ENCODE measurements at regions not wholly inside any gene's neighbourhood (a gene's known extent, or its start where the extent isn't known, plus 50 kb on each side); places are given as distances from the start of the nearest gene placed in this dataset.

GRCh38 chr1:227390525-227390924, 72.2 kb upstream of the CDC42BPA start:
- no peaks in the 10 kb centered on the region for H3K79me1 ChIP-seq (ENCODE audit: insufficient read depth, low read depth, low read length, poor library complexity, severe bottlenecking)
- H3K23ac ChIP-seq (ENCODE audit: insufficient read length, low read depth, low read length): no peak overlapping the region
- no peaks in the 10 kb centered on the region for H3K4me1 Mint-ChIP-seq
- no peak for DNase-seq
- H3K14ac ChIP-seq (ENCODE audit: insufficient read depth, low read length): no peak overlapping the region
- H2BK15ac ChIP-seq (ENCODE audit: low read depth, low read length): no peak overlapping the region
- no peaks in the 10 kb centered on the region for H3K79me2 ChIP-seq (ENCODE audit: insufficient read depth, low read length)
- H3K27ac ChIP-seq (ENCODE audit: insufficient read length, low read depth, low read length): no peak overlapping the region
- no peak overlapping the region for H2BK120ac ChIP-seq (ENCODE audit: low read depth, low read length, poor library complexity, severe bottlenecking)
- H2BK5ac ChIP-seq (ENCODE audit: insufficient read length, low read length): no peak overlapping the region
- no peak overlapping the region for H4K5ac ChIP-seq (ENCODE audit: insufficient read length, low read depth, low read length)
- H2AFZ ChIP-seq (ENCODE audit: low read length): no peak overlapping the region
- no peaks in the 10 kb centered on the region for H4K20me1 ChIP-seq (ENCODE audit: control insufficient read depth, insufficient read depth, insufficient read length)
- H3K23me2 ChIP-seq (ENCODE audit: insufficient read length, low read depth, low read length, poor library complexity, severe bottlenecking): no peaks in the 10 kb centered on the region
- no peak overlapping the region for H3K18ac ChIP-seq (ENCODE audit: insufficient read length, low read depth, low read length)
- no peak overlapping the region for H2AK5ac ChIP-seq (ENCODE audit: insufficient read length, low read length)
- H3K4me1 ChIP-seq (ENCODE audit: insufficient read depth, low read length): no peaks in the 10 kb centered on the region
- H3K9ac ChIP-seq (ENCODE audit: extremely low read depth, insufficient read length, low read length): no peak overlapping the region
- H3K27me3 ChIP-seq (ENCODE audit: insufficient read depth, low read length): no peaks in the 10 kb centered on the region
- no peaks in the 10 kb centered on the region for H3K9me3 ChIP-seq (ENCODE audit: control insufficient read depth, low read depth, low read length)
- H3K4me2 ChIP-seq (ENCODE audit: insufficient read depth, insufficient read length, low read length): no peak overlapping the region
- H2BK12ac ChIP-seq (ENCODE audit: insufficient read length, low read depth, low read length): no peak overlapping the region
- no peak overlapping the region for H3T11ph ChIP-seq (ENCODE audit: low read length)
- H3K4ac ChIP-seq (ENCODE audit: low read depth, low read length): no peak overlapping the region
- H4K8ac ChIP-seq (replicated peaks; ENCODE audit: insufficient read length, low read depth, low read length): no peak overlapping the region
- H3K27ac Mint-ChIP-seq: no peak overlapping the region
- H3K56ac ChIP-seq (ENCODE audit: insufficient read length, low read depth, low read length): no peak overlapping the region
- H4K91ac ChIP-seq (ENCODE audit: insufficient read length, low read depth, low read length): no peak overlapping the region
- H3K36me3 Mint-ChIP-seq (ENCODE audit: insufficient read depth in 1 of 3, low read depth in 3 of 3): no peaks in the 10 kb centered on the region
- no peaks in the 10 kb centered on the region for H3K27me3 Mint-ChIP-seq (ENCODE audit: low read depth)
- no peak overlapping the region for H3K4me3 Mint-ChIP-seq
- WGBS (ENCODE audit: extremely low coverage, insufficient read length, low lambda C conversion rate): no CpG with 5 or more reads among the region's 2 CpGs
- H2BK20ac ChIP-seq (ENCODE audit: low read depth, low read length, poor library complexity, severe bottlenecking): no peak overlapping the region
- no peak for TF ChIP-seq CTCF (conservative IDR thresholded peaks at IDR 0.05)
- no peaks in the 10 kb centered on the region for H3K9me3 Mint-ChIP-seq
